Neural cell (in vitro differentiated cells): ENCODE measurements at regions not wholly inside any gene's neighbourhood (a gene's known extent, or its start where the extent isn't known, plus 50 kb on each side); places are given as distances from the start of the nearest gene placed in this dataset.

Source experiments
- H2AFZ ChIP-seq: fragments of 200-600, 300-800 bp; sonication (generic), shearing (Covaris generic); 2 replicates; pipeline ENCODE4 v1.6.0; 2014; ENCODE audit warnings: low read depth, mild to moderate bottlenecking, antibody characterized with exemption, low read length, moderate library complexity
- H3F3A ChIP-seq: fragments of 200-600 bp; shearing (Covaris generic); 2 replicates; pipeline ENCODE4 v1.6.1; 2016; ENCODE audit warnings: mild to moderate bottlenecking, moderate library complexity, mixed read lengths, antibody characterized with exemption, low read length; ENCODE audit not compliant: insufficient read depth, poor library complexity, severe bottlenecking
- H3K27ac ChIP-seq: fragments of 200-600, 300-800 bp; sonication (generic), shearing (Covaris generic); 2 replicates; pipeline ENCODE4 v1.5.1; 2014; ENCODE audit warnings: mild to moderate bottlenecking, low read length, moderate library complexity
- H3K27me3 ChIP-seq: fragments of 300-800, 200-600 bp; sonication (generic), shearing (Covaris generic); 2 replicates; pipeline ENCODE4 v1.6.0; 2014; ENCODE audit warnings: mild to moderate bottlenecking, low read depth, low read length, moderate library complexity; ENCODE audit not compliant: insufficient read depth
- H3K36me3 ChIP-seq: fragments of 300-800, 200-600 bp; sonication (generic), shearing (Covaris generic); 2 replicates; pipeline ENCODE4 v1.5.1; 2014; ENCODE audit warnings: mild to moderate bottlenecking, antibody characterized with exemption, low read length, moderate library complexity; ENCODE audit not compliant: insufficient read depth
- H3K4me2 ChIP-seq: fragments of 300-800, 200-600 bp; sonication (generic), shearing (Covaris generic); 2 replicates; pipeline ENCODE4 v1.6.0; 2014; ENCODE audit warnings: mild to moderate bottlenecking, low read length
- H3K4me3 ChIP-seq: fragments of 300-800, 200-600 bp; sonication (generic), shearing (Covaris generic); 2 replicates; pipeline ENCODE4 v1.5.1; 2014; ENCODE audit warnings: mild to moderate bottlenecking, low read length, moderate library complexity
- H3K79me2 ChIP-seq: fragments of 200-600 bp; shearing (Covaris generic); replicated peaks from 2 replicates; pipeline ENCODE4 v1.6.0; 2014; ENCODE audit warnings: mild to moderate bottlenecking, low read length, moderate library complexity; ENCODE audit not compliant: insufficient read depth
- H3K9ac ChIP-seq: fragments of 300-800, 200-600 bp; sonication (generic), shearing (Covaris generic); 2 replicates; pipeline ENCODE4 v1.6.1; 2016; ENCODE audit warnings: mild to moderate bottlenecking, low read length, mixed read lengths
- H3K9me2 ChIP-seq: fragments of 200-600 bp; shearing (Covaris generic); 2 replicates; pipeline ENCODE4 v1.6.1; 2016; ENCODE audit warnings: mild to moderate bottlenecking, low read length, mixed read lengths; ENCODE audit not compliant: insufficient read depth
- H3K9me3 ChIP-seq: fragments of 200-600, 300-800 bp; sonication (generic), shearing (Covaris generic); 2 replicates; pipeline ENCODE4 v1.6.1; 2016; ENCODE audit warnings: mild to moderate bottlenecking, mixed run types, low read length, moderate library complexity, mixed read lengths
- H4K20me1 ChIP-seq: fragments of 200-600 bp; shearing (Covaris generic); 2 replicates; pipeline ENCODE4 v1.6.1; 2016; ENCODE audit warnings: mild to moderate bottlenecking, mixed run types; ENCODE audit not compliant: insufficient read depth
- CTCF ChIP-seq: fragments of 450-650 bp; IDR thresholded peaks from 2 replicates; pipeline ENCODE4 v1.5.1; 2014; ENCODE audit warnings: antibody characterized with exemption, mild to moderate bottlenecking, moderate library complexity; ENCODE audit not compliant: poor library complexity, severe bottlenecking
- EP300 ChIP-seq: fragments of 450-650 bp; conservative IDR thresholded peaks from 2 replicates; pipeline ENCODE4 v1.6.1; 2014; ENCODE audit warnings: antibody characterized with exemption, mild to moderate bottlenecking, moderate library complexity; ENCODE audit not compliant: poor library complexity, severe bottlenecking
- EZH2 ChIP-seq: fragments of 200-600, 300-800 bp; shearing (Covaris generic), sonication (generic); IDR thresholded peaks from 2 replicates; pipeline ENCODE4 v1.6.1; 2014; ENCODE audit warnings: antibody characterized with exemption, low read length, borderline replicate concordance, mild to moderate bottlenecking; ENCODE audit not compliant: insufficient read depth, poor library complexity, severe bottlenecking
- MXI1 ChIP-seq: fragments of 450-650 bp; conservative IDR thresholded peaks from 2 replicates; pipeline ENCODE4 v1.6.1; 2014; ENCODE audit warnings: antibody characterized with exemption, mild to moderate bottlenecking; ENCODE audit not compliant: poor library complexity, severe bottlenecking
- POLR2AphosphoS5 ChIP-seq: IDR thresholded peaks from 2 replicates; pipeline ENCODE4 v1.6.1; 2012
- RAD21 ChIP-seq: fragments of 450-650 bp; conservative IDR thresholded peaks from 2 replicates; pipeline ENCODE4 v1.6.1; 2014; ENCODE audit warnings: antibody characterized with exemption, mild to moderate bottlenecking, moderate library complexity
- SMC3 ChIP-seq: fragments of 450-650 bp; conservative IDR thresholded peaks from 2 replicates; pipeline ENCODE4 v1.6.1; 2014; ENCODE audit warnings: antibody characterized with exemption, mild to moderate bottlenecking, moderate library complexity; ENCODE audit not compliant: poor library complexity
- TAF1 ChIP-seq: IDR thresholded peaks from 2 replicates; pipeline ENCODE4 v1.6.1; 2012; ENCODE audit warnings: low read depth
- TF ChIP-seq, protein P1 (sequence below): IDR thresholded peaks from 2 replicates; pipeline ENCODE4 v1.6.1; 2012; ENCODE audit warnings: borderline replicate concordance

DNA sequence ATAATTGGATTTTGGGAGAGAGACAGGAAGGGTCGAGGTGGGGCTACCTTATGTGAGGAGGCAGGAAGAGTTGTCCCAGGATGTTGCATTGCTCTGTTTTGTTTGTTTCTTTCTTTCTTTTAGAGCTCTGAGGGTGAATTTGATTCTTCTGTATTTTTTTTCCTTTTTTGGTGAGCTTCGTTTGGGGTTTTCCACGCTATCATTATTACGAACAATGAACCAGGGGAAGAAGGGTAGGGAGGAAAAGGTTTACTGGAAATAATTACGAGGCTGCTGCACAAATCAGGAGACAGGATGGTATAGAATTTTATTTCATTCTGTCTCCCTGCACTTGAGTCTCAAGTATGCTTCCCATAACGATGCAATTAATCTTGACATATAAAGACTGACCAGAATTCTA, 51.4 kb upstream of the ZNF516 start:
- Histone ChIP-seq H3K4me3 (no peak overlapping the region), H3K36me3 (no peaks in the 10 kb centered on the region), H2AFZ (no peak overlapping the region), H3K9ac (no peak overlapping the region), H3K9me2 (no peaks in the 10 kb centered on the region), H3K79me2 (no peaks in the 10 kb centered on the region), H3F3A (no peaks in the 10 kb centered on the region), H3K27ac (no peak overlapping the region), H3K9me3 (no peaks in the 10 kb centered on the region), H4K20me1 (no peaks in the 10 kb centered on the region), H3K27me3 (no peaks in the 10 kb centered on the region), H3K4me2 (no peak overlapping the region)
- TF ChIP-seq CTCF (no peak), MXI1 (no peak), POLR2AphosphoS5 (no peak), RAD21 (no peak), SMC3 (no peak), EZH2 (no peak), TAF1 (no peak), EP300 (no peak)
- TF ChIP-seq, protein P1, sequence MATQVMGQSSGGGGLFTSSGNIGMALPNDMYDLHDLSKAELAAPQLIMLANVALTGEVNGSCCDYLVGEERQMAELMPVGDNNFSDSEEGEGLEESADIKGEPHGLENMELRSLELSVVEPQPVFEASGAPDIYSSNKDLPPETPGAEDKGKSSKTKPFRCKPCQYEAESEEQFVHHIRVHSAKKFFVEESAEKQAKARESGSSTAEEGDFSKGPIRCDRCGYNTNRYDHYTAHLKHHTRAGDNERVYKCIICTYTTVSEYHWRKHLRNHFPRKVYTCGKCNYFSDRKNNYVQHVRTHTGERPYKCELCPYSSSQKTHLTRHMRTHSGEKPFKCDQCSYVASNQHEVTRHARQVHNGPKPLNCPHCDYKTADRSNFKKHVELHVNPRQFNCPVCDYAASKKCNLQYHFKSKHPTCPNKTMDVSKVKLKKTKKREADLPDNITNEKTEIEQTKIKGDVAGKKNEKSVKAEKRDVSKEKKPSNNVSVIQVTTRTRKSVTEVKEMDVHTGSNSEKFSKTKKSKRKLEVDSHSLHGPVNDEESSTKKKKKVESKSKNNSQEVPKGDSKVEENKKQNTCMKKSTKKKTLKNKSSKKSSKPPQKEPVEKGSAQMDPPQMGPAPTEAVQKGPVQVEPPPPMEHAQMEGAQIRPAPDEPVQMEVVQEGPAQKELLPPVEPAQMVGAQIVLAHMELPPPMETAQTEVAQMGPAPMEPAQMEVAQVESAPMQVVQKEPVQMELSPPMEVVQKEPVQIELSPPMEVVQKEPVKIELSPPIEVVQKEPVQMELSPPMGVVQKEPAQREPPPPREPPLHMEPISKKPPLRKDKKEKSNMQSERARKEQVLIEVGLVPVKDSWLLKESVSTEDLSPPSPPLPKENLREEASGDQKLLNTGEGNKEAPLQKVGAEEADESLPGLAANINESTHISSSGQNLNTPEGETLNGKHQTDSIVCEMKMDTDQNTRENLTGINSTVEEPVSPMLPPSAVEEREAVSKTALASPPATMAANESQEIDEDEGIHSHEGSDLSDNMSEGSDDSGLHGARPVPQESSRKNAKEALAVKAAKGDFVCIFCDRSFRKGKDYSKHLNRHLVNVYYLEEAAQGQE = no peak

GRCh38 chr18:76546088-76546435, 51.0 kb upstream of the ZNF516 start:
- TF ChIP-seq CTCF (no peak), EZH2 (no peak)
- H3F3A ChIP-seq = no peaks in the 10 kb centered on the region
- H4K20me1 ChIP-seq = no peaks in the 10 kb centered on the region
- no peaks in the 10 kb centered on the region for H3K27me3 ChIP-seq
- no peaks in the 10 kb centered on the region for H3K9me2 ChIP-seq
- no peak overlapping the region for H3K27ac ChIP-seq
- no peak overlapping the region for H2AFZ ChIP-seq
- no peaks in the 10 kb centered on the region for H3K79me2 ChIP-seq
- no peaks in the 10 kb centered on the region for H3K9me3 ChIP-seq
- no peak overlapping the region for H3K4me3 ChIP-seq
- no peak overlapping the region for H3K9ac ChIP-seq
- no peaks in the 10 kb centered on the region for H3K36me3 ChIP-seq
- H3K4me2 ChIP-seq = no peak overlapping the region
